ENCODE measurements at regions not wholly inside any gene's neighbourhood (a gene's known extent, or its start where the extent isn't known, plus 50 kb on each side); places are given as distances from the start of the nearest gene placed in this dataset.

DNA sequence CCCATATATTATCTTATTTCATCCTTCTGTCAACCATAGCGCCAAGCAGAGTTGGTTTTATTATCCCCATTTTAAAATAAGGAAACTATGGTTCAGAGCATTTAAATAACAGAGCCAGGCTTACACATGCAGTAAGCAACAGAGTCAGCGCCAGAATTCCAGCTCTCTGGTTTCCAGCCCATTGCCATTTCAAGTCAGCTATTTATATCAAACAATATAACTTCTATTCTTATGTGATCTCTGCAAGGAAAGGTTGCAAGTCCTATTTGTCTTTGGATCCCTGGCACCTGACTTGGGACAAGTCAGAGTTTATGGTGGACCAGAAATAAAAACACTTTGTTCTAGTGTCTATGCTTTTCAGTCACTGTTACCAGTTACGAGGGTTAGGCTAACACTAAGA lies 174.1 kb upstream of the EEA1 start:
- Mint-ChIP-seq H3K4me1 (ENCODE audit: low read depth) (peaks cover 8% of the 10 kb centered on the region), H3K36me3 (ENCODE audit: insufficient read depth) (no peaks in the 10 kb centered on the region), H3K27me3 (no peaks in the 10 kb centered on the region), H3K9me3 (ENCODE audit: low read depth) (peaks cover 2% of the 10 kb centered on the region), H3K27ac (no peak overlapping the region), H3K4me3 (ENCODE audit: low read depth) (no peak overlapping the region)
- no peak for DNase-seq (ENCODE audit: low spot score, unreplicated experiment)
- TF ChIP-seq, protein P1, sequence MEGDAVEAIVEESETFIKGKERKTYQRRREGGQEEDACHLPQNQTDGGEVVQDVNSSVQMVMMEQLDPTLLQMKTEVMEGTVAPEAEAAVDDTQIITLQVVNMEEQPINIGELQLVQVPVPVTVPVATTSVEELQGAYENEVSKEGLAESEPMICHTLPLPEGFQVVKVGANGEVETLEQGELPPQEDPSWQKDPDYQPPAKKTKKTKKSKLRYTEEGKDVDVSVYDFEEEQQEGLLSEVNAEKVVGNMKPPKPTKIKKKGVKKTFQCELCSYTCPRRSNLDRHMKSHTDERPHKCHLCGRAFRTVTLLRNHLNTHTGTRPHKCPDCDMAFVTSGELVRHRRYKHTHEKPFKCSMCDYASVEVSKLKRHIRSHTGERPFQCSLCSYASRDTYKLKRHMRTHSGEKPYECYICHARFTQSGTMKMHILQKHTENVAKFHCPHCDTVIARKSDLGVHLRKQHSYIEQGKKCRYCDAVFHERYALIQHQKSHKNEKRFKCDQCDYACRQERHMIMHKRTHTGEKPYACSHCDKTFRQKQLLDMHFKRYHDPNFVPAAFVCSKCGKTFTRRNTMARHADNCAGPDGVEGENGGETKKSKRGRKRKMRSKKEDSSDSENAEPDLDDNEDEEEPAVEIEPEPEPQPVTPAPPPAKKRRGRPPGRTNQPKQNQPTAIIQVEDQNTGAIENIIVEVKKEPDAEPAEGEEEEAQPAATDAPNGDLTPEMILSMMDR (IDR thresholded peaks at IDR 0.05; ENCODE audit: unreplicated experiment), result no peak

DNA sequence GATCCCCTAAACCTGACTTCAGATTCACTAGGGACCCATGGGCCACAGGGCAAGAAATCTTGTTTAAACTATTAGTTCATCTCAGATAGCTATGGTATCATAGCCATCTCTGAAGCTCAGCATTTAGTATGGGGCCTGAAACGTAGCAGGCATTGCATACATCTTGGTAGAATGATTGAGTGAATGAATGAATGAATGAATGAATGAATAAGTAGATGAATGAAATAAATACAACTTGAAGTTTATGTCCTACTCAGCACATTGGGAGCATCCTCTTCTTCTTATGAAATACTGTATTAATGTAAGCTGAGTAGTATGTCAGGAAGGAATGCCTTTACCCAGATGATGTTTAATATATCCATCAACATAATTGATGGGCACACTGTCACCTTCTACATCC lies 175.4 kb upstream of the EEA1 start:
- no peak for DNase-seq (ENCODE audit: low spot score, unreplicated experiment)
- H3K4me3 Mint-ChIP-seq (ENCODE audit: low read depth), result no peak overlapping the region
- TF ChIP-seq, protein P1 (IDR thresholded peaks at IDR 0.05; ENCODE audit: unreplicated experiment), result no peak
- no peaks in the 10 kb centered on the region for H3K9me3 Mint-ChIP-seq (ENCODE audit: low read depth)
- peaks cover 13% of the 10 kb centered on the region for H3K4me1 Mint-ChIP-seq (ENCODE audit: low read depth)
- H3K27ac Mint-ChIP-seq, result no peak overlapping the region
- H3K27me3 Mint-ChIP-seq, result no peaks in the 10 kb centered on the region
- no peaks in the 10 kb centered on the region for H3K36me3 Mint-ChIP-seq (ENCODE audit: insufficient read depth)

DNA sequence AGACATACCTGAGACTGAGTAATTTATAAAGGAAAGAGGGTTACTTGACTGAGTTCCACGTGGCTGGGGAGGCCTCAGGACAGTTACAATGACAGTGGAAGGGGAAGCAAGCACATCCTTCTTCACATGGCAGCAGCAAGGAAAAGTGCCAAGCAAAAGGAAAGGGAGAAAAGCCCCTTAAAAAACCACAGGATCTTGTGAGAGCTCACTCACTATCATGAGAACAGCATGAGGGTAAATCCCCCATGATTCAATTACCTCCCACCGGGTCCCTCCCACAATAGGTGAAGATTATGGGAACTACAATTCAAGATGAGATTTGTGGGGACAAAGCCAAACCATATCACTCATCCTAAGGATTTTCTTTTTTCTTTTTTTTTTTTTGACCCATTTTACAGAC lies 177.8 kb upstream of the EEA1 start:
- Mint-ChIP-seq H3K36me3 (ENCODE audit: insufficient read depth) (no peaks in the 10 kb centered on the region), H3K27ac (no peak overlapping the region), H3K4me3 (ENCODE audit: low read depth) (no peak overlapping the region), H3K4me1 (ENCODE audit: low read depth) (peaks cover 13% of the 10 kb centered on the region), H3K27me3 (no peaks in the 10 kb centered on the region), H3K9me3 (ENCODE audit: low read depth) (no peaks in the 10 kb centered on the region)
- TF ChIP-seq, protein P1 (IDR thresholded peaks at IDR 0.05; ENCODE audit: unreplicated experiment), result no peak
- no peak for DNase-seq (ENCODE audit: low spot score, unreplicated experiment)

DNA sequence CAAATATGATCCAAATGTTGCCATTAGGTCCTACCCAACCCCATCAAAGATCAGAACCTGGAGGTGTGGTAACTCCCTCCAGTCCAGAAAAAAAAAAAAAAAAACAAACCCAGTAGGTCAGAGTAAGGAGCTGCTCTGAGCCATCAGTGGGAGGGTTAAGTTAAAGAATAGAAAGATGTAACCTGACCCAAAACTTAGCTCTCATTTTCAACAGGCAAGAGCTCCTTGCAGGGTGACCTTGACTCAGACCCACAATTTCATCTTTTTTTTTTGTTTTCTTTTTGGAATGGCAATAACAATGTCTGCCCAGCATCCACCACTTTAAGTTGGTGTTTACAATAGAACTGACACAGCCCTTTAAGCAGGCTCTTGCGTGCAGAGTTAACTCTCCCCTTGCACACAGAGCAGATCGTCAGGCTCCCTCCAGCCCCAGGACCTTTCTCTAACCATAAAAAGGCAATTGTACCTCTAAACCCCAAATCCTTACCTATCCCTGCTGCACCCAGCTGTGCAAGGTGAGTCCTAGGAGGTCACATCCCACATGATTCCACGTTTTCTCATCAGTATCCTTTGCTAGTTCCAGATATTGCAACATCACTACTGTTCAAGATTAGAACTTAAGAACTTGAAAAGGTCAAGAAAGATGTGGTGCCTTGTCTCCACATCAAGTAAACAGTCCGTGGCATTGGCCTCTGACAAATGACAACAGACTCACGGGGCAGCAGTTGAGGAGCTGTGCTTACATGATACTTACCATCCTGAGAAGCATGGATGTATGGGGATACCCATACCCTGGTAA lies 178.6 kb upstream of the EEA1 start:
- no peak overlapping the region for H3K27ac Mint-ChIP-seq
- H3K9me3 Mint-ChIP-seq (ENCODE audit: low read depth), result no peaks in the 10 kb centered on the region
- TF ChIP-seq, protein P1 (IDR thresholded peaks at IDR 0.05; ENCODE audit: unreplicated experiment), result no peak
- H3K36me3 Mint-ChIP-seq (ENCODE audit: insufficient read depth), result no peaks in the 10 kb centered on the region
- H3K27me3 Mint-ChIP-seq, result no peaks in the 10 kb centered on the region
- H3K4me1 Mint-ChIP-seq (ENCODE audit: low read depth), result peaks cover 11% of the 10 kb centered on the region
- no peak overlapping the region for H3K4me3 Mint-ChIP-seq (ENCODE audit: low read depth)
- no peak for DNase-seq (ENCODE audit: low spot score, unreplicated experiment)

DNA sequence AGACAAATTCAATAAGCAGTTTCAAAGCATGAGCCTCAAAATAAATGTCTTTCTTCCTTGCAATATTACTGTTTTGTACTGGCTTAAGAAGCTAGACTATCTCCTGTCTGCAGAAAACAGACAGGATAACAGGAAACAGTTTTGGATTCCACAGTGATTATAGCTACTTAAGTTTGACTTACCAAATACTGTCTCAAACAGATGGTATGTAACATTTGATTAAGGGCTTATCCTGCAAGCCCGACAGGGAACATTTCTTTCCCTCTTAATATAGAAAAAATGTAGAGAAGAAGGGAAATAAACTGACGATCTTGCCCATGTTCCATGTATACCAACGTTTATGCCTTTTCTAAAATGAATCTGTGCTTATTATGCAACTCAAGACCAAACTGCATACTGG lies 179.9 kb upstream of the EEA1 start:
- TF ChIP-seq, protein P1 (IDR thresholded peaks at IDR 0.05; ENCODE audit: unreplicated experiment), result no peak
- DNase-seq (ENCODE audit: low spot score, unreplicated experiment), result no peak
- H3K27ac Mint-ChIP-seq, result no peak overlapping the region
- no peaks in the 10 kb centered on the region for H3K27me3 Mint-ChIP-seq
- peaks cover 18% of the 10 kb centered on the region for H3K4me1 Mint-ChIP-seq (ENCODE audit: low read depth)
- H3K36me3 Mint-ChIP-seq (ENCODE audit: insufficient read depth), result no peaks in the 10 kb centered on the region
- H3K4me3 Mint-ChIP-seq (ENCODE audit: low read depth), result no peak overlapping the region
- H3K9me3 Mint-ChIP-seq (ENCODE audit: low read depth), result no peaks in the 10 kb centered on the region

All from progenitor cell of endocrine pancreas (in vitro differentiated cells).